Spleen (tissue), 11 donors: ENCODE measurements at regions not wholly inside any gene's neighbourhood (a gene's known extent, or its start where the extent isn't known, plus 50 kb on each side); places are given as distances from the start of the nearest gene placed in this dataset.

ENCODE experiments used
- DNase-seq: peaks from one replicate; pipeline ENCODE4 v3.0.0-alpha.2; 2020
- H3K27ac ChIP-seq, 8 donors: fragments of 200-600 bp; sonication (generic) in 7 of 8; 1 replicate in 4 of 8; 2 replicates in 4 of 8; pipeline versions ENCODE4 v1.5.0 to v1.8.0; 2016 to 2021; ENCODE audit warnings: inconsistent platforms in 4 of 8, mild to moderate bottlenecking in 4 of 8, moderate library complexity in 1 of 8
- H3K27me3 ChIP-seq, 7 donors: fragments of 200-600 bp; sonication (generic) in 6 of 7; replicated peaks in 1 of 7; 1 replicate in 4 of 7; 2 replicates in 3 of 7; pipeline versions ENCODE4 v1.5.0 to v1.8.0; 2016 to 2021; ENCODE audit warnings: inconsistent platforms in 3 of 7, mild to moderate bottlenecking in 1 of 7
- H3K36me3 ChIP-seq, 6 donors: fragments of 200-600 bp; sonication (generic) in 5 of 6; 1 replicate in 4 of 6; 2 replicates in 2 of 6; pipeline versions ENCODE4 v1.5.0 to v1.8.0; 2016 to 2021; ENCODE audit warnings: inconsistent platforms in 2 of 6
- H3K4me1 ChIP-seq, 6 donors: fragments of 200-600 bp; sonication (generic) in 5 of 6; 1 replicate in 3 of 6; 2 replicates in 3 of 6; pipeline versions ENCODE4 v1.5.0 to v1.8.0; 2016 to 2021; ENCODE audit warnings: inconsistent platforms in 3 of 6
- H3K4me3 ChIP-seq, 8 donors: fragments of 200-600 bp; sonication (generic) in 7 of 8; 1 replicate in 4 of 8; 2 replicates in 4 of 8; pipeline versions ENCODE4 v1.5.0 to v1.8.0; 2016 to 2021; ENCODE audit warnings: inconsistent platforms in 4 of 8, mild to moderate bottlenecking in 4 of 8, moderate library complexity in 2 of 8
- H3K9me3 ChIP-seq, 8 donors: fragments of 200-600 bp; sonication (generic) in 7 of 8; 1 replicate in 4 of 8; 2 replicates in 4 of 8; pipeline versions ENCODE4 v1.5.0 to v1.8.0; 2016 to 2021; ENCODE audit warnings: inconsistent platforms in 4 of 8
- POLR2A ChIP-seq, 3 donors: fragments of 450-650 bp; IDR thresholded peaks; one replicate each; pipeline ENCODE4 v1.5.1; 2017; ENCODE audit warnings: antibody characterized with exemption in 3 of 3, mild to moderate bottlenecking in 1 of 3
- POLR2AphosphoS5 ChIP-seq, 3 donors: sonication (generic); formaldehyde crosslinking; IDR thresholded peaks; one replicate each; pipeline ENCODE4 v1.5.1; 2017; ENCODE audit warnings: antibody characterized with exemption in 3 of 3
- WGBS, 5 donors: extraction: QIAGEN DNeasy Blood & Tissue Kit in 3 of 5; methylation state at CpG; one replicate each; pipeline versions ENCODE4 v1.1.5 to v1.1.7; 2013 to 2018; 5-methylcytosine and 5-hydroxymethylcytosine counted together
- intact Hi-C: fragments of 100-400 bp; cut with DNase I; formaldehyde crosslinking; loops from one replicate; pipeline ENCODE4 v1.15.0; 2023; ENCODE audit warnings: low total_unique reads
- TF ChIP-seq, protein P1 (sequence below), 11 experiments: fragments of 200-600 bp in 7 of 11; fragments of 450-650 bp in 4 of 11; sonication (generic) in 4 of 11; IDR thresholded peaks in 8 of 11; conservative IDR thresholded peaks in 3 of 11; 1 replicate in 7 of 11; 2 replicates in 4 of 11; pipeline versions ENCODE4 v1.4.0 to v1.8.0; 2016 to 2021; ENCODE audit warnings: antibody characterized with exemption in 11 of 11, inconsistent platforms in 4 of 11, mild to moderate bottlenecking in 1 of 11
- donor health status: healthy with polysubstance abuse.
- donor health status: DM: no; HTN: no; CAD: no; lungs with moderate emphysema.
- donor health status: DM: no; HTN: no; CAD: no.
- donor health status: Bipolar disorder and iron deficiency.
- donor health status: healthy.
- donor health status: DM: no; HTN: no; CAD: no.
- donor health status: DM: yes; HTN: yes; CAD: no.

DNA sequence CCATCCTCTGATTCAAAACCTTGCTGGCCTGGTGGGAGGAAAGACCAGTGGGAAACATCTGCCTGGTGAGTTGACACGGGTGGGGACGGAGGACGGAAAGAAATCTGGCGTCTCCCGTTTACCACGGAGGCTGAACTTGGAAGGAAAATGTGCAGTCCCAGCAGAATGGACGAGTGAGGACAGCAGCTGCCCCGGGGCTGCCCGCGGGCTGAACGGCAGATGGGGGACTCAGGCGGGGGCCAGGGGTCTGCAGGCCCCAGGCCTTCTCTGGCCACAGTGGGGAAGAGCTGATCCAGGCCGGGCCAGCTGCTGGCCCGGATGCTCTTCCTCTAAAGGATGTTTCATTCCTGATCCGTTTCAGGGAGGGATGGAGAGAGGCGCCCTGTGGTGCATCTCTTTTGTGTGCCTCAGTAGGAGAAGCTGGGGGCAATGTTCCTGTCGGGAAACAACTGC lies 147.5 kb upstream of the CHST15 start:
- Histone ChIP-seq H3K4me1 (peaks cover 0 to 10% (median 0%) of the 10 kb centered on the region in 6 donors), H3K4me3 (no peak overlapping the region), H3K27ac (no peak overlapping the region), H3K27me3 (no peaks in the 10 kb centered on the region), H3K9me3 (peaks cover 0 to 2% (median 0%) of the 10 kb centered on the region in 8 donors), H3K36me3 (no peaks in the 10 kb centered on the region)
- TF ChIP-seq POLR2AphosphoS5 (IDR thresholded peaks at IDR 0.05) (no peak), POLR2A (IDR thresholded peaks at IDR 0.05) (no peak)
- TF ChIP-seq, protein P1, sequence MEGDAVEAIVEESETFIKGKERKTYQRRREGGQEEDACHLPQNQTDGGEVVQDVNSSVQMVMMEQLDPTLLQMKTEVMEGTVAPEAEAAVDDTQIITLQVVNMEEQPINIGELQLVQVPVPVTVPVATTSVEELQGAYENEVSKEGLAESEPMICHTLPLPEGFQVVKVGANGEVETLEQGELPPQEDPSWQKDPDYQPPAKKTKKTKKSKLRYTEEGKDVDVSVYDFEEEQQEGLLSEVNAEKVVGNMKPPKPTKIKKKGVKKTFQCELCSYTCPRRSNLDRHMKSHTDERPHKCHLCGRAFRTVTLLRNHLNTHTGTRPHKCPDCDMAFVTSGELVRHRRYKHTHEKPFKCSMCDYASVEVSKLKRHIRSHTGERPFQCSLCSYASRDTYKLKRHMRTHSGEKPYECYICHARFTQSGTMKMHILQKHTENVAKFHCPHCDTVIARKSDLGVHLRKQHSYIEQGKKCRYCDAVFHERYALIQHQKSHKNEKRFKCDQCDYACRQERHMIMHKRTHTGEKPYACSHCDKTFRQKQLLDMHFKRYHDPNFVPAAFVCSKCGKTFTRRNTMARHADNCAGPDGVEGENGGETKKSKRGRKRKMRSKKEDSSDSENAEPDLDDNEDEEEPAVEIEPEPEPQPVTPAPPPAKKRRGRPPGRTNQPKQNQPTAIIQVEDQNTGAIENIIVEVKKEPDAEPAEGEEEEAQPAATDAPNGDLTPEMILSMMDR (IDR thresholded peaks at IDR 0.05 in 8 of 11, conservative IDR thresholded peaks at IDR 0.05 in 3 of 11) = no peak
- intact Hi-C loops = no loop called here
- DNase-seq = no peak
- WGBS, 5 donors = 75 to 80% (median 77%) methylated on average over 17 of the region's 17 CpGs

DNA sequence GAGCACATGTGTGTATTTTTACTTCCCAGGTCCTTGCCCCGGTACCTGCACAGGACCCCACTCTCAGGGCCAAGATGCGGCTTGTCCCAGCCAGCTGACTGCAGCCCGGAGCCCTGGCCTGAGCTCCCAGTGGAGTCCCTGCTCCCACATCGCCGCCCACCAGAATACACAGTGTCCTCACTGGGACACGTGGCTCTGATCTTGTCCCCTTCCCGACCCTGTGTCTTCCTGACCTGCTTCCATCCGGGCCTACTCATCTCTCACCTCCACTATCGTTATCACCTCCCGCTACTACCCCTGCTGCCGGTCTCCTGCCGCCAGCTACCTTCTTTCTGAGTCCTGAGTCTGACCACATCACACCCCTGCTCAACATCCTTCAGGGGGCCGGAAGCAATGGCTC lies 146.3 kb upstream of the CHST15 start:
- WGBS, 5 donors = 84 to 93% (median 89%) methylated on average over 12 to 13 of the region's 13 CpGs
- Histone ChIP-seq H3K27me3 (no peaks in the 10 kb centered on the region), H3K4me3 (no peak overlapping the region), H3K9me3 (peaks cover 0 to 2% (median 0%) of the 10 kb centered on the region in 8 donors), H3K4me1 (no peaks in the 10 kb centered on the region), H3K36me3 (no peaks in the 10 kb centered on the region), H3K27ac (no peak overlapping the region)
- TF ChIP-seq POLR2AphosphoS5 (IDR thresholded peaks at IDR 0.05) = no peak
- TF ChIP-seq, protein P1 (IDR thresholded peaks at IDR 0.05 in 8 of 11, conservative IDR thresholded peaks at IDR 0.05 in 3 of 11) = no peak
- no peak for TF ChIP-seq POLR2A (IDR thresholded peaks at IDR 0.05)
- intact Hi-C loops = no loop called here
- DNase-seq = no peak

DNA sequence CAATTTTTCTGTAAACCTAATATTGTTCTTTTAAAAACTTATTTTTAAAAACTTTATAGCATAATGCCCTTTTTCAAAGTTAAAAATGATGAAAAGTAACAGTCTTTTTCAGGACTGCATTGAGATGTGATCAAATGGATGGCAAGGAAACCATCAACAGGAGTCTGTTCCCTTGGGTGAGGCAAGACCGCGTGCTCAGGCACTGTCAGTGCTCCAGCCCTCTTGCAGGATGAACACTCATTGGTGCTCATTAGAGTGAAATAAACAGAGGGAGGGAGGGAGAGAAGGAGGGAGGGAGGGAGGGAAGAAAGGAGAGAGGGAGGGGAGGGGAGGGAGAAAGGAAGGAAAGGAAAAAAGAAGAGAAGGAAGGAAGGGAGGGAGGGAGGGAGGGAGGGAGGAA lies 145.7 kb upstream of the CHST15 start:
- 68 to 78% (median 77%) methylated on average over 2 of the region's 2 CpGs for WGBS, 5 donors
- H3K4me3 ChIP-seq = no peak overlapping the region
- H3K27me3 ChIP-seq = no peaks in the 10 kb centered on the region
- no peaks in the 10 kb centered on the region for H3K4me1 ChIP-seq
- TF ChIP-seq POLR2AphosphoS5 (IDR thresholded peaks at IDR 0.05) (no peak), POLR2A (IDR thresholded peaks at IDR 0.05) (no peak)
- TF ChIP-seq, protein P1 (IDR thresholded peaks at IDR 0.05 in 8 of 11, conservative IDR thresholded peaks at IDR 0.05 in 3 of 11) = no peak
- intact Hi-C loops = no loop called here
- peaks cover 0 to 2% (median 0%) of the 10 kb centered on the region in 8 donors for H3K9me3 ChIP-seq
- no peaks in the 10 kb centered on the region for H3K36me3 ChIP-seq
- DNase-seq = no peak
- H3K27ac ChIP-seq = no peak overlapping the region

DNA sequence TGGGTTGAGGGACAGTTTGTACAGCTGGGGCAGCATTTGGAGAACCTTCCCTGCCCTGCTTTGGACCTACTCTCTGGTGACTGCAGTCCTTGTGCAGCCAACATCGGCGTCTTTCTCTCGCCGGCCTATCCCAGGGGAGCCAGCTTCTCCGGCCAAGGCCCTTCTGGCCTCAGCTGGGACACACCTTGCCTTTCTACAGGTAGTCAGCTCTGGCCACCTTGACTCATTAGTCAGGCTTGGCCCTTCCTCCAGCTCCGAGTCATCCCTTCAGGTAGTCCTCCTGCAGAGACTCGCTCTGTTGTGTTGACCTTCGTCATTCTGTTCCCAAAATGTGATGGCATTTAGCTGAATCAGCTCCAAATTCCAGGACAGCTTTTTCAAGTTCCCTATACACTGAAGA lies 145.0 kb upstream of the CHST15 start:
- Histone ChIP-seq H3K4me3 (no peak overlapping the region), H3K4me1 (no peaks in the 10 kb centered on the region), H3K36me3 (no peaks in the 10 kb centered on the region), H3K9me3 (peaks cover 0 to 2% (median 0%) of the 10 kb centered on the region in 8 donors), H3K27me3 (no peaks in the 10 kb centered on the region), H3K27ac (no peak overlapping the region)
- no peak for DNase-seq
- intact Hi-C loops = no loop called here
- WGBS, 5 donors = 87 to 95% (median 93%) methylated on average over 8 of the region's 8 CpGs
- TF ChIP-seq POLR2A (IDR thresholded peaks at IDR 0.05) = no peak
- no peak for TF ChIP-seq POLR2AphosphoS5 (IDR thresholded peaks at IDR 0.05)
- TF ChIP-seq, protein P1 (IDR thresholded peaks at IDR 0.05 in 8 of 11, conservative IDR thresholded peaks at IDR 0.05 in 3 of 11) = no peak
